ENCODE measurements at regions not wholly inside any gene's neighbourhood (a gene's known extent, or its start where the extent isn't known, plus 50 kb on each side); places are given as distances from the start of the nearest gene placed in this dataset.

GRCh38 chrX:94329182-94329581 is 655.2 kb downstream of the FAM133A start:
- no peak for TF ChIP-seq POLR2A (IDR thresholded peaks at IDR 0.05; ENCODE audit: low read length)
- no peak for TF ChIP-seq GATA1 (IDR thresholded peaks at IDR 0.05; ENCODE audit: low read depth, low read length)

Data from erythroblast (primary cell).